Kidney (tissue), 13 donors: ENCODE measurements at regions not wholly inside any gene's neighbourhood (a gene's known extent, or its start where the extent isn't known, plus 50 kb on each side); places are given as distances from the start of the nearest gene placed in this dataset.
"Not testable (repeated sequence)": the region's sequence is repeated elsewhere in the genome, so short reads cannot be mapped to it uniquely, and the experiment has no call there.

Experiments
- DNase-seq, 5 donors: peaks; one replicate each; pipeline ENCODE4 v3.0.0-alpha.2; 2013 to 2020
- FAIRE-seq: peaks from 2 replicates; lab custom pipeline; 2012; peaks lifted over from hg19 to GRCh38; lab: Jason Lieb, UNC
- H3K27ac ChIP-seq, 2 donors: one replicate each; pipeline ENCODE4 v1.7.0; 2013; ENCODE audit warnings: low read depth in 2 of 2, low read length in 2 of 2, inconsistent platforms in 1 of 2
- H3K27me3 ChIP-seq: one replicate; pipeline ENCODE4 v1.7.1; 2013; ENCODE audit warnings: low read length, inconsistent platforms; ENCODE audit not compliant: control insufficient read depth, insufficient read depth
- H3K36me3 ChIP-seq, 3 donors: one replicate each; pipeline versions ENCODE4 v1.7.0 to v1.7.1; 2013; ENCODE audit warnings: low read length in 3 of 3, control low read depth in 1 of 3, inconsistent platforms in 1 of 3; ENCODE audit not compliant: insufficient read depth in 3 of 3, control insufficient read depth in 2 of 3
- H3K4me1 ChIP-seq, 3 donors: one replicate each; pipeline versions ENCODE4 v1.7.0 to v1.7.1; 2013; ENCODE audit warnings: low read length in 3 of 3, inconsistent platforms in 1 of 3, low read depth in 1 of 3; ENCODE audit not compliant: control insufficient read depth in 2 of 3, insufficient read depth in 2 of 3
- H3K4me3 ChIP-seq, 3 donors: one replicate each; pipeline versions ENCODE4 v1.7.0 to v1.8.1; 2013; ENCODE audit warnings: low read length in 3 of 3, control low read depth in 1 of 3, inconsistent platforms in 1 of 3
- H3K9ac ChIP-seq, 3 donors: one replicate each; pipeline versions ENCODE4 v1.7.0 to v1.7.1; 2013; ENCODE audit warnings: low read length in 3 of 3, control low read depth in 1 of 3, inconsistent platforms in 1 of 3
- H3K9me3 ChIP-seq, 3 donors: one replicate each; pipeline versions ENCODE4 v1.7.0 to v1.7.1; 2013; ENCODE audit warnings: low read length in 3 of 3, control low read depth in 1 of 3, inconsistent platforms in 1 of 3; ENCODE audit not compliant: control insufficient read depth in 2 of 3, insufficient read depth in 1 of 3
- CTCF ChIP-seq: IDR thresholded peaks from 3 replicates; pipeline ENCODE4 v1.5.1; 2012; ENCODE audit warnings: mild to moderate bottlenecking, moderate library complexity, borderline replicate concordance; ENCODE audit not compliant: insufficient read depth; ENCODE audit errors: extremely low read depth
- intact Hi-C: fragments of 100-400 bp; cut with DNase I; formaldehyde crosslinking; loops from one replicate; pipeline ENCODE4 v1.11.1; 2022
- donor health status: control.
- donor health status: control.
- donor health status: control.
- donor health status: control.
- donor health status: control.
- donor health status: DM: yes; HTN: yes; CAD: no.
- donor health status: Normal renal cell carcinoma (clear cell type).

- TF ChIP-seq CTCF, result no peak
- H3K9me3 ChIP-seq, result no peaks in the 10 kb centered on the region
- H3K4me1 ChIP-seq, result peaks cover 0 to 14% (median 4%) of the 10 kb centered on the region in 3 donors
- no peaks in the 10 kb centered on the region for H3K27me3 ChIP-seq
- no peak overlapping the region for H3K9ac ChIP-seq
- no peak overlapping the region for H3K27ac ChIP-seq
- FAIRE-seq, result no peak
- intact Hi-C loops, result no loop called here
- H3K4me3 ChIP-seq, result no peak overlapping the region
- DNase-seq, result peak in 1 of 5 donors; percentile 2
- no peaks in the 10 kb centered on the region for H3K36me3 ChIP-seq
These were observed 155.7 kb upstream of the IRF2BP2 start for GRCh38 chr1:234765672-234766071.

- no peak for FAIRE-seq
These were observed 155.2 kb upstream of the IRF2BP2 start for GRCh38 chr1:234765181-234765580.

GRCh38 chr1:234763910-234764309 lies 153.9 kb upstream of the IRF2BP2 start:
- Histone ChIP-seq H3K36me3 (no peaks in the 10 kb centered on the region), H3K27ac (no peak overlapping the region), H3K9me3 (no peaks in the 10 kb centered on the region), H3K4me1 (peaks cover 0 to 15% (median 2%) of the 10 kb centered on the region in 3 donors), H3K27me3 (no peaks in the 10 kb centered on the region), H3K9ac (no peak overlapping the region), H3K4me3 (no peak overlapping the region)
- FAIRE-seq (no peak), DNase-seq (no peak)
- intact Hi-C loops, result no loop called here
- TF ChIP-seq CTCF, result no peak

More at GRCh38 chr1:234765181-234765580, 155.2 kb upstream of the IRF2BP2 start:
- Histone ChIP-seq H3K36me3 (no peaks in the 10 kb centered on the region), H3K9me3 (no peaks in the 10 kb centered on the region), H3K9ac (no peak overlapping the region), H3K27me3 (no peaks in the 10 kb centered on the region), H3K4me3 (no peak overlapping the region), H3K4me1 (peaks cover 0 to 18% (median 4%) of the 10 kb centered on the region in 3 donors), H3K27ac (no peak overlapping the region)
- TF ChIP-seq CTCF, result no peak
- intact Hi-C loops, result no loop called here
- DNase-seq, result peak in 1 of 5 donors; percentile 5

- no peaks in the 10 kb centered on the region for H3K36me3 ChIP-seq
- H3K9me3 ChIP-seq, result no peaks in the 10 kb centered on the region
- no peak overlapping the region for H3K27ac ChIP-seq
- H3K27me3 ChIP-seq, result no peaks in the 10 kb centered on the region
- no peak for FAIRE-seq
- intact Hi-C loops, result no loop called here
- DNase-seq, result no peak
- peaks cover 0 to 9% (median 2%) of the 10 kb centered on the region in 3 donors for H3K4me1 ChIP-seq
- no peak overlapping the region for H3K9ac ChIP-seq
- no peak for TF ChIP-seq CTCF
- no peak overlapping the region for H3K4me3 ChIP-seq
These were observed 153.4 kb upstream of the IRF2BP2 start for GRCh38 chr1:234763367-234763766.

GRCh38 chr1:234762127-234762526 lies 152.1 kb upstream of the IRF2BP2 start:
- H3K4me3 ChIP-seq, DNase-seq, H3K27ac ChIP-seq, FAIRE-seq, H3K36me3 ChIP-seq, H3K27me3 ChIP-seq, H3K4me1 ChIP-seq, H3K9me3 ChIP-seq, intact Hi-C loops, H3K9ac ChIP-seq: not testable (repeated sequence)
